Neuronal stem cell (in vitro differentiated cells): ENCODE measurements at regions not wholly inside any gene's neighbourhood (a gene's known extent, or its start where the extent isn't known, plus 50 kb on each side); places are given as distances from the start of the nearest gene placed in this dataset.
A peak's percentile ranks its signal among the peaks of the same experiment; 100 is the strongest.

ENCODE experiments used
- DNase-seq: peaks from one replicate; pipeline ENCODE4 v3.0.0-alpha.2; 2013; ENCODE audit warnings: low spot score
- H2AFZ ChIP-seq: one replicate; pipeline ENCODE4 v1.6.1; 2013; ENCODE audit warnings: mild to moderate bottlenecking, low read length, inconsistent platforms
- H2AK5ac ChIP-seq: 2 replicates; pipeline ENCODE4 v1.6.1; 2013; ENCODE audit warnings: low read depth, mild to moderate bottlenecking, inconsistent platforms, low read length, moderate library complexity, mixed read lengths
- H2BK120ac ChIP-seq: 2 replicates; pipeline ENCODE4 v1.6.1; 2013; ENCODE audit warnings: low read depth, mild to moderate bottlenecking, inconsistent platforms, low read length, moderate library complexity, mixed read lengths
- H2BK12ac ChIP-seq: one replicate; pipeline ENCODE4 v1.6.1; 2013; ENCODE audit warnings: low read length, inconsistent platforms
- H2BK15ac ChIP-seq: 2 replicates; pipeline ENCODE4 v1.6.1; 2013; ENCODE audit warnings: mild to moderate bottlenecking, low read length, inconsistent platforms, mixed read lengths
- H2BK5ac ChIP-seq: one replicate; pipeline ENCODE4 v1.6.1; 2013; ENCODE audit warnings: inconsistent platforms, mild to moderate bottlenecking, low read length, moderate library complexity
- H3K14ac ChIP-seq: one replicate; pipeline ENCODE4 v1.6.1; 2013; ENCODE audit warnings: low read length, inconsistent platforms
- H3K18ac ChIP-seq: 2 replicates; pipeline ENCODE4 v1.6.1; 2013; ENCODE audit warnings: low read length, inconsistent platforms
- H3K23ac ChIP-seq: 2 replicates; pipeline ENCODE4 v1.6.1; 2013; ENCODE audit warnings: low read depth, mild to moderate bottlenecking, mixed read lengths, low read length, inconsistent platforms; ENCODE audit not compliant: poor library complexity
- H3K27ac ChIP-seq: replicated peaks from 3 replicates; pipeline ENCODE4 v1.5.1; 2013; ENCODE audit warnings: low read length, inconsistent platforms
- H3K27me3 ChIP-seq, 3 experiments: 2 replicates each; pipeline ENCODE4 v1.6.1; 2013; ENCODE audit warnings: low read length in 3 of 3, mild to moderate bottlenecking in 2 of 3, inconsistent platforms in 1 of 3, low read depth in 1 of 3, mixed read lengths in 1 of 3, moderate library complexity in 1 of 3; ENCODE audit not compliant: control insufficient read depth in 3 of 3, insufficient read depth in 3 of 3
- H3K36me3 ChIP-seq, 2 donors: replicated peaks in 1 of 2; 2 replicates each; pipeline ENCODE4 v1.6.1; 2013; ENCODE audit warnings: low read length in 2 of 2; ENCODE audit not compliant: control insufficient read depth in 2 of 2, insufficient read depth in 2 of 2
- H3K4ac ChIP-seq: 2 replicates; pipeline ENCODE4 v1.6.1; 2013; ENCODE audit warnings: inconsistent platforms, mild to moderate bottlenecking, low read length, moderate library complexity
- H3K4me1 ChIP-seq, 2 donors: 1 replicate in 1 of 2; 2 replicates in 1 of 2; pipeline ENCODE4 v1.6.1; 2013; ENCODE audit warnings: low read length in 2 of 2, low read depth in 1 of 2; ENCODE audit not compliant: control insufficient read depth in 2 of 2, insufficient read depth in 1 of 2
- H3K4me2 ChIP-seq: one replicate; pipeline ENCODE4 v1.6.1; 2013; ENCODE audit warnings: mild to moderate bottlenecking, low read length, inconsistent platforms; ENCODE audit not compliant: insufficient read depth, poor library complexity, severe bottlenecking
- H3K4me3 ChIP-seq, 2 donors: 2 replicates each; pipeline ENCODE4 v1.5.1; 2013; ENCODE audit warnings: low read length in 2 of 2, mild to moderate bottlenecking in 2 of 2, inconsistent platforms in 1 of 2, moderate library complexity in 1 of 2
- H3K79me1 ChIP-seq: one replicate; pipeline ENCODE4 v1.6.1; 2013; ENCODE audit warnings: low read depth, mild to moderate bottlenecking, inconsistent platforms, low read length, moderate library complexity
- H3K9ac ChIP-seq: one replicate; pipeline ENCODE4 v1.6.1; 2013; ENCODE audit warnings: mild to moderate bottlenecking, low read depth, low read length, inconsistent platforms; ENCODE audit not compliant: poor library complexity
- H3K9me3 ChIP-seq, 2 donors: replicated peaks in 1 of 2; 2 replicates each; pipeline versions ENCODE3 to v1.6.1; 2013; ENCODE audit warnings: low read length in 2 of 2, mild to moderate bottlenecking in 2 of 2, inconsistent platforms in 1 of 2, low read depth in 1 of 2, mixed read lengths in 1 of 2, moderate library complexity in 1 of 2; ENCODE audit not compliant: control insufficient read depth in 2 of 2, insufficient read depth in 1 of 2
- H4K8ac ChIP-seq: one replicate; pipeline ENCODE4 v1.6.1; 2013; ENCODE audit warnings: low read depth, mild to moderate bottlenecking, inconsistent platforms, low read length, moderate library complexity
- H4K91ac ChIP-seq: one replicate; pipeline ENCODE4 v1.6.1; 2013; ENCODE audit warnings: low read length, low read depth, mild to moderate bottlenecking, inconsistent platforms; ENCODE audit not compliant: poor library complexity
- WGBS, 2 donors: extraction: QIAGEN DNeasy Blood & Tissue Kit; methylation state at CpG; one replicate each; pipeline ENCODE4 v1.1.7; 2013; ENCODE audit warnings: missing lambda C conversion rate in 2 of 2, mixed read lengths in 1 of 2; ENCODE audit not compliant: insufficient read length in 2 of 2, insufficient replicate concordance in 1 of 2; ENCODE audit errors: extremely low coverage in 2 of 2; 5-methylcytosine and 5-hydroxymethylcytosine counted together

DNA sequence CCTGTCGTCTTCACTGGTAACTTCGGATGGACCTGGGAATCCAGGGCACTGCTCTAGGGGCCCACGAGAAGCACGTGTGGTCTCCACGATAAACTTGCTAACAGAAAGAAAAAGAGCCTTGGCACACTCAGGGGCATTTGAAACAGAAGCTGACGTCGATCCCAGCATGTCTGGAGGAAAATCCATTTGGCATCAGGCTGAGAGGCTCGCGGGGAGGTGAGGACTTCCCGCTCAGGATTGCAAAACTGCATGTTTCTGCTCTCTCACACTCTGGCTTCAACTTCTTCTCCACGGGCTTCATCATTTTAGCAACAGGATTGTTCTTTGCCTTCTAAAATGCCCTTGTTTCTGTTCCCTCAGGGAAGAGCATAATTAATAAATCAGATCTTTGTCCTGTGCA, 181.7 kb upstream of the COPS8 start:
- peaks cover 6 to 25% of the 10 kb centered on the region in 2 donors for H3K4me1 ChIP-seq

DNA sequence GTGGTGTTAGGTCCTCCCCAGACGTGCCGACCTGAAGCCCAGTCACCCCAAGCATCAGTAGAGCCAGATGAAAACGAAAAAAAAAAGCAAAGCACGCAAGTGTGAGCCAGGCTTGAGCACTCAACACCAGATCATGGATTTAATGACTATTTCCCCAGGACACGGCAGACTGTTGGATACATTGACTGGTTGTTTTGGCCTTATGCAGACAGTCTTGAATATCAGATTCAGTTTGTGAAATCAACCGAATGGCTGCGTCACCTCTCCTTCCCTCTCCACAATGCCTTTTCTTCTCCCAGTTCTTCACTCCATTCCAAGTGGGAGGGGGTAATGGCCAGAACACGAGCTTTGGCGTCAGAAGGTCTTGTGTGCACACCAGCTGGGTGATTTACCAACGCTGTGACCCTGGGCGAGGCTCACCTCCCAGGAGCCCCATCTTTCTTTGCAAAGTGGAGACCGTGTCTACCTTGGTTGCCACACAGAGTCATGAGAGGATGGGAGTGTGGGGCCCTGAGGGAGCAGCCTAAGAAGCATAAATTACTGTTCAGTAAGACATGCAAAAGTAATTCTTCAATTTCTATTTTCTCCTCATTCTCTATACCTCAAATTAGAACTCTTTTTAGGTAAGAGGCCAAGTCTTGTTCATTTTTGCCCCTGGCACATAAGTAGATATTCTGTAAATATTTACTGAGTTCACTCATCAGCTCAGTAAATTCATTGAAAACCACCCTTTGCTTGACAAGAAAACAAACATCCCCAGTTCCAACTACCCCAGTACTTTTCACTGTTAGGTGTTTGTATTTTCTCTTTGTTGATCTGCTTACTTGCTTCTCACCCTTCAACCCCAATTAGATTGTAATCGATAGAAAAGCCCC, 181.1 kb upstream of the COPS8 start:
- no peak overlapping the region for H3K4ac ChIP-seq
- H3K27ac ChIP-seq: no peak overlapping the region
- no peak overlapping the region for H2BK5ac ChIP-seq
- H3K27me3 ChIP-seq: no peaks in the 10 kb centered on the region
- peaks cover 0 to 2% of the 10 kb centered on the region in 2 donors for H3K9me3 ChIP-seq
- DNase-seq: no peak
- H3K4me1 ChIP-seq: peaks cover 7 to 24% of the 10 kb centered on the region in 2 donors
- WGBS, 2 donors: no CpG with 5 or more reads among the region's 13 CpGs
- H2BK12ac ChIP-seq: no peak overlapping the region
- peak overlapping the region; percentile 25 for H3K18ac ChIP-seq
- no peak overlapping the region for H3K23ac ChIP-seq
- no peak overlapping the region for H4K8ac ChIP-seq
- H2AK5ac ChIP-seq: no peak overlapping the region
- no peak overlapping the region for H3K14ac ChIP-seq
- no peak overlapping the region for H2BK15ac ChIP-seq
- no peak overlapping the region for H3K4me2 ChIP-seq
- no peak overlapping the region for H3K4me3 ChIP-seq
- H2AFZ ChIP-seq: no peak overlapping the region
- H2BK120ac ChIP-seq: no peak overlapping the region
- no peaks in the 10 kb centered on the region for H3K79me1 ChIP-seq
- no peaks in the 10 kb centered on the region for H3K36me3 ChIP-seq
- no peak overlapping the region for H3K9ac ChIP-seq
- H4K91ac ChIP-seq: no peak overlapping the region

More for the DNA sequence above, 181.7 kb upstream of the COPS8 start:
- Histone ChIP-seq H4K8ac (no peak overlapping the region), H3K14ac (no peak overlapping the region), H2BK5ac (no peak overlapping the region), H3K18ac (no peak overlapping the region), H3K4ac (no peak overlapping the region), H3K79me1 (no peaks in the 10 kb centered on the region), H2AK5ac (no peak overlapping the region), H2BK12ac (no peak overlapping the region), H4K91ac (no peak overlapping the region), H3K27ac (no peak overlapping the region), H3K27me3 (no peaks in the 10 kb centered on the region), H3K36me3 (no peaks in the 10 kb centered on the region), H2BK15ac (no peak overlapping the region), H3K4me3 (no peak overlapping the region), H2AFZ (no peak overlapping the region), H3K9me3 (peaks cover 0 to 2% of the 10 kb centered on the region in 2 donors), H3K4me2 (no peak overlapping the region), H3K23ac (no peak overlapping the region), H3K9ac (no peak overlapping the region), H2BK120ac (no peak overlapping the region)
- DNase-seq: no peak
- no CpG with 5 or more reads among the region's 11 CpGs for WGBS, 2 donors

DNA sequence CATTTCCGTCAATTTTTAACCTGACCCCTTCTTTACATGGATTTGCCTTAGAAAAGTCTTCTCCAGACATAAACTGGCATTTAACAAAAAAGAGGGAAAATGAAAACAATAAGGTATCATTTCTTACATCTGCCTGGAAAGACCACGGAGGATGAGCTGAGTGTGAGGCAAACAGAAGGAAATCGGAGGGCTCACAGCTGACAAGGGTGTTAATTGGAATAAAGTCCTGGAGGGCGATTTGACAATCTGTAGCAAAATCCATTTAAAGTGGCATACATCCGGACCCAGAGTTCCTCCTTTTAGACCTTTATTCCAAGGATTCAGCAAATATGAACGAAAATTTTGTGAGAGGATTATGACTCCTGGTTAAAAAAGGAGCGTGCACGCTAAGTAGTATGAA, 179.7 kb upstream of the COPS8 start:
- Histone ChIP-seq H3K4me3 (no peak overlapping the region), H3K4me1 (peaks cover 6 to 16% of the 10 kb centered on the region in 2 donors), H3K79me1 (no peaks in the 10 kb centered on the region), H3K27ac (no peak overlapping the region), H2BK15ac (no peak overlapping the region), H4K8ac (no peak overlapping the region), H2BK12ac (no peak overlapping the region), H2AFZ (no peak overlapping the region), H2BK120ac (no peak overlapping the region), H3K9ac (no peak overlapping the region), H3K9me3 (peaks cover 0 to 2% of the 10 kb centered on the region in 2 donors), H2AK5ac (no peak overlapping the region), H3K27me3 (no peaks in the 10 kb centered on the region), H3K23ac (no peak overlapping the region), H3K18ac (no peak overlapping the region), H4K91ac (no peak overlapping the region), H3K36me3 (no peaks in the 10 kb centered on the region), H3K4me2 (no peak overlapping the region), H2BK5ac (no peak overlapping the region), H3K4ac (no peak overlapping the region), H3K14ac (no peak overlapping the region)
- DNase-seq: no peak
- no CpG with 5 or more reads among the region's 8 CpGs for WGBS, 2 donors

DNA sequence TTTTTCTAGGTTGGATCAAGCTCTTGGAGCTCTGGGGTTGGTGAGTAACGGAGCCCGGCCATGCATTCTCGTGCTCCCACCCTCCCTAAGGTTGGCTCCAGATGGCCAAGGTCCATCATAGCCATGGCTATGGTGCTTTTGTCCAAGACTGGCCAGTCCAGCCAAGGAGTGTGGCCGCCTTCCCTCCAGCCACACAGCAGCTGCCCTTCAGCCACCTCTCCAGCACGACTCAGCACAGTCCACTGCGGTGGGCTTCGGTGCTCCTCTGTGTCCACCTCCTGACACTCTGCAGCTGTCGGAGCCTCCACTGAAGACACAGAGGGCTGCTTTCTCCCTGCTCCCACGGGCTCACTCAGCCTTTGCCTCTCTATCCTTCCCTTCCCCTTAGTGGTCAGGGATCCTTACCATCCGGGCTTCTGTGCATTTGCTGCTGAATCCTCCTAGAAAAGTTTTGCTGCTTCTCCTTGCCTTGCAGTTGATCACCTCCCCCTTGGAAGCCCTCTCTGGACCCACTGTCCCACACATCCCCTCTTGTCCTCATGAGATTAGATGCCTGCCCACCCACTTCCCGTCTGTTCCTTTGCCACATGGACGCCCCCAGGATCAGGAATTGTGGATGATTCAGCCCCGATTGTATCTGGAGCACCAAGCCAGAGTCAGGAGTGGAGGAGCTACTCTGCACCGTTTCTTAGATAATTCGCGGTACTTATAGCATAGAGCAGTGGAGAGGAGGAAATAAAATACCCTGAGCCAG, 177.1 kb upstream of the COPS8 start:
- Histone ChIP-seq H2AFZ (no peak overlapping the region), H3K23ac (no peak overlapping the region), H2BK12ac (peak overlapping the region; percentile 80), H3K36me3 (no peaks in the 10 kb centered on the region), H4K91ac (no peak overlapping the region), H2AK5ac (peak overlapping the region; percentile 87), H3K4me2 (no peak overlapping the region), H3K79me1 (no peaks in the 10 kb centered on the region), H3K14ac (no peak overlapping the region), H2BK15ac (no peak overlapping the region), H4K8ac (no peak overlapping the region), H2BK120ac (no peak overlapping the region), H3K9me3 (peaks cover 0 to 2% of the 10 kb centered on the region in 2 donors), H3K4me3 (no peak overlapping the region), H3K4me1 (peaks cover 4 to 10% of the 10 kb centered on the region in 2 donors), H3K27ac (no peak overlapping the region), H3K4ac (no peak overlapping the region), H2BK5ac (peak overlapping the region; percentile 32), H3K9ac (no peak overlapping the region), H3K18ac (peak overlapping the region; percentile 82), H3K27me3 (no peaks in the 10 kb centered on the region)
- no peak for DNase-seq
- no CpG with 5 or more reads among the region's 16 CpGs for WGBS, 2 donors
